ENCODE measurements at regions not wholly inside any gene's neighbourhood (a gene's known extent, or its start where the extent isn't known, plus 50 kb on each side); places are given as distances from the start of the nearest gene placed in this dataset.

DNA sequence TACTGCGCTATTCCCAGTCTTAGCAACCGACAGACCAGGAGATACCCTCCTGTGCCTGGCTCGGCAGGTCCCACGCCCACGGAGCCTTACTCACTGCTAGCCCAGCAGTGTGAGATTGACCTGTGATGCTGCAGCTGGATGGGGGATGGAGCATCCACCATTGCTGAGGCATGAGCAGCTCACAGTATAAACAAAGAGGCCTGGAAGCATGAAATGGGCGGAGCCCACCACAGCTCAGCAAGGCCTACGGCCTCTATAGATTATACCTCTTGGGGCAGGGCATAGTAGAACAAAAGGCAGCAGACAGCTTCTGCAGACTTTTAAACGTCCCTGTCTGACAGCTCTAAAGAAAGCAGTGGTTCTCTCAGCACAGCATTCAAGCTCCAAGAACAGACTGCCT lies 160.3 kb downstream of the ANXA2 start:
- H3K9ac ChIP-seq (ENCODE audit: low read depth in 1 of 2, low read length in 2 of 2), result no peak overlapping the region
- H3K27ac ChIP-seq (ENCODE audit: low read depth in 1 of 2, low read length in 2 of 2), result no peak overlapping the region
- DNase-seq (ENCODE audit: low spot score), result no peak
- H3K4me3 ChIP-seq (ENCODE audit: low read depth in 1 of 3, low read length in 3 of 3), result no peak overlapping the region
- no peak for TF ChIP-seq JUND (IDR thresholded peaks at IDR 0.05)
- TF ChIP-seq, protein P1, sequence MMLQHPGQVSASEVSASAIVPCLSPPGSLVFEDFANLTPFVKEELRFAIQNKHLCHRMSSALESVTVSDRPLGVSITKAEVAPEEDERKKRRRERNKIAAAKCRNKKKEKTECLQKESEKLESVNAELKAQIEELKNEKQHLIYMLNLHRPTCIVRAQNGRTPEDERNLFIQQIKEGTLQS (IDR thresholded peaks at IDR 0.05), result no peak
- TF ChIP-seq TAF1 (conservative IDR thresholded peaks at IDR 0.05), result no peak
- TF ChIP-seq EGR1 (IDR thresholded peaks at IDR 0.05; ENCODE audit: low read depth in 2 of 2), result no peak
- no peak for TF ChIP-seq RAD21 (IDR thresholded peaks at IDR 0.05)
- no peak for TF ChIP-seq GABPA (IDR thresholded peaks at IDR 0.05 in 1 of 2, conservative IDR thresholded peaks at IDR 0.05 in 1 of 2)
- TF ChIP-seq, protein P2, sequence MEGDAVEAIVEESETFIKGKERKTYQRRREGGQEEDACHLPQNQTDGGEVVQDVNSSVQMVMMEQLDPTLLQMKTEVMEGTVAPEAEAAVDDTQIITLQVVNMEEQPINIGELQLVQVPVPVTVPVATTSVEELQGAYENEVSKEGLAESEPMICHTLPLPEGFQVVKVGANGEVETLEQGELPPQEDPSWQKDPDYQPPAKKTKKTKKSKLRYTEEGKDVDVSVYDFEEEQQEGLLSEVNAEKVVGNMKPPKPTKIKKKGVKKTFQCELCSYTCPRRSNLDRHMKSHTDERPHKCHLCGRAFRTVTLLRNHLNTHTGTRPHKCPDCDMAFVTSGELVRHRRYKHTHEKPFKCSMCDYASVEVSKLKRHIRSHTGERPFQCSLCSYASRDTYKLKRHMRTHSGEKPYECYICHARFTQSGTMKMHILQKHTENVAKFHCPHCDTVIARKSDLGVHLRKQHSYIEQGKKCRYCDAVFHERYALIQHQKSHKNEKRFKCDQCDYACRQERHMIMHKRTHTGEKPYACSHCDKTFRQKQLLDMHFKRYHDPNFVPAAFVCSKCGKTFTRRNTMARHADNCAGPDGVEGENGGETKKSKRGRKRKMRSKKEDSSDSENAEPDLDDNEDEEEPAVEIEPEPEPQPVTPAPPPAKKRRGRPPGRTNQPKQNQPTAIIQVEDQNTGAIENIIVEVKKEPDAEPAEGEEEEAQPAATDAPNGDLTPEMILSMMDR (IDR thresholded peaks at IDR 0.05; ENCODE audit: low read depth, low read length, missing input control), result no peak
- no peak for TF ChIP-seq NR2F2 (IDR thresholded peaks at IDR 0.05)
- TF ChIP-seq HNF4A (conservative IDR thresholded peaks at IDR 0.05), result no peak
- TF ChIP-seq RXRA (IDR thresholded peaks at IDR 0.05), result no peak
- WGBS, result 66% methylated on average over 8 of the region's 8 CpGs
- H3K9me3 ChIP-seq (ENCODE audit: control insufficient read depth in 4 of 4, low read length in 3 of 4), result no peaks in the 10 kb centered on the region
- H3K36me3 ChIP-seq (ENCODE audit: control insufficient read depth in 4 of 4, insufficient read depth in 3 of 4, low read depth in 1 of 4, low read length in 3 of 4), result no peaks in the 10 kb centered on the region
- no peaks in the 10 kb centered on the region for H3K4me1 ChIP-seq (ENCODE audit: control insufficient read depth in 4 of 4, insufficient read depth in 4 of 4, low read length in 3 of 4)
- no peaks in the 10 kb centered on the region for H3K27me3 ChIP-seq (ENCODE audit: control insufficient read depth in 4 of 4, insufficient read depth in 4 of 4, low read length in 3 of 4)

DNA sequence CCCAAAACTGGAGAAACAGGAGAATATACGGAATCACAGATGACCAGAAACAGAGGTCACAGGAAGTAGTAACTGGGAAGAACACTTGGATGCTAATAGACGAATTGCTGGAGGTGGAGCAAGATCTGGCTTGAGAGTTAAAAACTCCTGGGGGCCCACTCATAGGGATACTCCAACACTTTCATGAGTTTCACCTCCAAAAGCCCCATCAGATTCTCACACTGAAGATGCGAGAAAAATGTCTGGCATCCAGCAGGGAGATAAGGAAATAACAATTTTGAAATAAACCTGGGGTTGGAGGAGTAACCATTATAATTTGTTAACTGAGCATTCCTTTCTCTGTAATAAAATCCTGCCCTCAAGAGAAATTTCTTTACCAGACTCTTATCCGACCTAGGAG lies 154.0 kb downstream of the ANXA2 start:
- Histone ChIP-seq H3K27me3 (ENCODE audit: control insufficient read depth in 4 of 4, insufficient read depth in 4 of 4, low read length in 3 of 4) (no peaks in the 10 kb centered on the region), H3K4me1 (ENCODE audit: control insufficient read depth in 4 of 4, insufficient read depth in 4 of 4, low read length in 3 of 4) (no peaks in the 10 kb centered on the region), H3K4me3 (ENCODE audit: low read depth in 1 of 3, low read length in 3 of 3) (no peak overlapping the region), H3K9me3 (ENCODE audit: control insufficient read depth in 4 of 4, low read length in 3 of 4) (no peaks in the 10 kb centered on the region), H3K9ac (ENCODE audit: low read depth in 1 of 2, low read length in 2 of 2) (no peak overlapping the region), H3K27ac (ENCODE audit: low read depth in 1 of 2, low read length in 2 of 2) (no peak overlapping the region), H3K36me3 (ENCODE audit: control insufficient read depth in 4 of 4, insufficient read depth in 3 of 4, low read depth in 1 of 4, low read length in 3 of 4) (no peaks in the 10 kb centered on the region)
- 58% methylated on average over 4 of the region's 4 CpGs for WGBS
- DNase-seq (ENCODE audit: low spot score), result no peak
- TF ChIP-seq, protein P3, sequence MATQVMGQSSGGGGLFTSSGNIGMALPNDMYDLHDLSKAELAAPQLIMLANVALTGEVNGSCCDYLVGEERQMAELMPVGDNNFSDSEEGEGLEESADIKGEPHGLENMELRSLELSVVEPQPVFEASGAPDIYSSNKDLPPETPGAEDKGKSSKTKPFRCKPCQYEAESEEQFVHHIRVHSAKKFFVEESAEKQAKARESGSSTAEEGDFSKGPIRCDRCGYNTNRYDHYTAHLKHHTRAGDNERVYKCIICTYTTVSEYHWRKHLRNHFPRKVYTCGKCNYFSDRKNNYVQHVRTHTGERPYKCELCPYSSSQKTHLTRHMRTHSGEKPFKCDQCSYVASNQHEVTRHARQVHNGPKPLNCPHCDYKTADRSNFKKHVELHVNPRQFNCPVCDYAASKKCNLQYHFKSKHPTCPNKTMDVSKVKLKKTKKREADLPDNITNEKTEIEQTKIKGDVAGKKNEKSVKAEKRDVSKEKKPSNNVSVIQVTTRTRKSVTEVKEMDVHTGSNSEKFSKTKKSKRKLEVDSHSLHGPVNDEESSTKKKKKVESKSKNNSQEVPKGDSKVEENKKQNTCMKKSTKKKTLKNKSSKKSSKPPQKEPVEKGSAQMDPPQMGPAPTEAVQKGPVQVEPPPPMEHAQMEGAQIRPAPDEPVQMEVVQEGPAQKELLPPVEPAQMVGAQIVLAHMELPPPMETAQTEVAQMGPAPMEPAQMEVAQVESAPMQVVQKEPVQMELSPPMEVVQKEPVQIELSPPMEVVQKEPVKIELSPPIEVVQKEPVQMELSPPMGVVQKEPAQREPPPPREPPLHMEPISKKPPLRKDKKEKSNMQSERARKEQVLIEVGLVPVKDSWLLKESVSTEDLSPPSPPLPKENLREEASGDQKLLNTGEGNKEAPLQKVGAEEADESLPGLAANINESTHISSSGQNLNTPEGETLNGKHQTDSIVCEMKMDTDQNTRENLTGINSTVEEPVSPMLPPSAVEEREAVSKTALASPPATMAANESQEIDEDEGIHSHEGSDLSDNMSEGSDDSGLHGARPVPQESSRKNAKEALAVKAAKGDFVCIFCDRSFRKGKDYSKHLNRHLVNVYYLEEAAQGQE (IDR thresholded peaks at IDR 0.05), result no peak
- TF ChIP-seq JUND (IDR thresholded peaks at IDR 0.05) (no peak), SP1 (IDR thresholded peaks at IDR 0.05) (no peak), GABPA (IDR thresholded peaks at IDR 0.05 in 1 of 2, conservative IDR thresholded peaks at IDR 0.05 in 1 of 2) (no peak), NR2F2 (IDR thresholded peaks at IDR 0.05) (no peak), YY1 (IDR thresholded peaks at IDR 0.05) (no peak)
- TF ChIP-seq, protein P1 (IDR thresholded peaks at IDR 0.05), result no peak
